HEK293T (cell line): ENCODE measurements at regions not wholly inside any gene's neighbourhood (a gene's known extent, or its start where the extent isn't known, plus 50 kb on each side); places are given as distances from the start of the nearest gene placed in this dataset.
A peak's percentile ranks its signal among the peaks of the same experiment; 100 is the strongest.

Source experiments
- CTCF ChIA-PET: fragments of 350-600 bp; formaldehyde crosslinking; extraction: SDS; loops from one replicate; lab custom pipeline; 2021; ENCODE audit warnings: antibody characterized with exemption, inconsistent platforms; lab: Yijun Ruan, JAX
- POLR2A ChIA-PET: fragments of 350-600 bp; formaldehyde crosslinking; extraction: SDS; loops from one replicate; lab custom pipeline; 2020; ENCODE audit warnings: antibody characterized with exemption, inconsistent platforms; lab: Yijun Ruan, JAX
- DNase-seq: peaks from one replicate; pipeline ENCODE4 v3.0.0; 2012; ENCODE audit warnings: mixed read lengths; ENCODE audit errors: extremely low spot score
- ARNT ChIP-seq: fragments of 450-650 bp; IDR thresholded peaks from 2 replicates; pipeline ENCODE4 v1.6.1; 2017; ENCODE audit warnings: mild to moderate bottlenecking
- BHLHE40 ChIP-seq: fragments of 450-650 bp; IDR thresholded peaks from 2 replicates; pipeline ENCODE4 v1.6.1; 2016; ENCODE audit warnings: mild to moderate bottlenecking, moderate library complexity, borderline replicate concordance
- CTBP1 ChIP-seq: fragments of 450-650 bp; IDR thresholded peaks from 2 replicates; pipeline ENCODE4 v1.6.1; 2016; ENCODE audit warnings: borderline replicate concordance
- ELF4 ChIP-seq: fragments of 450-650 bp; IDR thresholded peaks from 2 replicates; pipeline ENCODE4 v1.6.1; 2017; ENCODE audit warnings: antibody characterized with exemption
- FOXA1 ChIP-seq: fragments of 450-650 bp; IDR thresholded peaks from 2 replicates; pipeline ENCODE4 v1.6.1; 2016; ENCODE audit warnings: mild to moderate bottlenecking
- FOXK2 ChIP-seq: fragments of 450-650 bp; IDR thresholded peaks from 2 replicates; pipeline ENCODE4 v1.6.1; 2016; ENCODE audit warnings: mild to moderate bottlenecking
- FOXM1 ChIP-seq: fragments of 450-650 bp; IDR thresholded peaks from 2 replicates; pipeline ENCODE4 v1.6.1; 2017; ENCODE audit warnings: mild to moderate bottlenecking, borderline replicate concordance
- HDGF ChIP-seq: fragments of 450-650 bp; IDR thresholded peaks from 2 replicates; pipeline ENCODE4 v1.6.1; 2017; ENCODE audit warnings: antibody characterized with exemption, borderline replicate concordance
- L3MBTL2 ChIP-seq: fragments of 450-650 bp; conservative IDR thresholded peaks from 2 replicates; pipeline ENCODE4 v1.6.1; 2016; ENCODE audit warnings: mild to moderate bottlenecking
- LEF1 ChIP-seq: fragments of 450-650 bp; IDR thresholded peaks from 2 replicates; pipeline ENCODE4 v1.6.1; 2017; ENCODE audit warnings: mild to moderate bottlenecking, borderline replicate concordance
- NFRKB ChIP-seq: fragments of 450-650 bp; IDR thresholded peaks from 2 replicates; pipeline ENCODE4 v1.6.1; 2016; ENCODE audit warnings: mild to moderate bottlenecking, moderate library complexity
- PKNOX1 ChIP-seq: fragments of 450-650 bp; IDR thresholded peaks from 2 replicates; pipeline ENCODE4 v1.6.1; 2016
- SP1 ChIP-seq: fragments of 450-650 bp; IDR thresholded peaks from 2 replicates; pipeline ENCODE4 v1.6.1; 2017
- SUZ12 ChIP-seq: fragments of 450-650 bp; IDR thresholded peaks from 2 replicates; pipeline ENCODE4 v1.6.1; 2016; ENCODE audit warnings: mild to moderate bottlenecking
- TARDBP ChIP-seq: fragments of 450-650 bp; IDR thresholded peaks from 2 replicates; pipeline ENCODE4 v1.6.1; 2016
- ZNF384 ChIP-seq: fragments of 450-650 bp; IDR thresholded peaks from 2 replicates; pipeline ENCODE4 v1.6.1; 2016

GRCh38 chr4:138076561-138076960 lies 165.6 kb downstream of the SLC7A11 start:
- no peak for DNase-seq
- TF ChIP-seq ELF4, result no peak
- no peak for TF ChIP-seq FOXK2
- no peak for TF ChIP-seq BHLHE40
- no peak for TF ChIP-seq L3MBTL2
- no peak for TF ChIP-seq FOXA1
- no peak for TF ChIP-seq ZNF384
- TF ChIP-seq TARDBP, result no peak
- no peak for TF ChIP-seq CTBP1
- TF ChIP-seq HDGF, result no peak
- no peak for TF ChIP-seq FOXM1
- TF ChIP-seq SP1, result no peak
- no peak for TF ChIP-seq LEF1
- TF ChIP-seq ARNT, result no peak
- no peak for TF ChIP-seq PKNOX1
- TF ChIP-seq SUZ12, result no peak
- no peak for TF ChIP-seq NFRKB
- ChIA-PET CTCF (no interaction called here), POLR2A (no interaction called here)

- no peak for DNase-seq
- ChIA-PET POLR2A (no interaction called here), CTCF (no interaction called here)
- TF ChIP-seq L3MBTL2 (no peak), SUZ12 (no peak), FOXM1 (no peak), BHLHE40 (no peak), ARNT (no peak), FOXK2 (no peak), FOXA1 (no peak), PKNOX1 (no peak), CTBP1 (no peak)
These were observed 171.3 kb downstream of the SLC7A11 start for GRCh38 chr4:138070816-138071215.

GRCh38 chr4:138063581-138063980 lies 178.6 kb downstream of the SLC7A11 start:
- DNase-seq, result peak; percentile 24
- TF ChIP-seq FOXK2 (no peak), FOXA1 (no peak), NFRKB (no peak), SUZ12 (no peak), FOXM1 (no peak), L3MBTL2 (no peak), BHLHE40 (no peak), CTBP1 (no peak), ELF4 (no peak), HDGF (no peak), PKNOX1 (no peak), SP1 (no peak), LEF1 (no peak), ZNF384 (no peak)
- ChIA-PET CTCF (no interaction called here), POLR2A (no interaction called here)

- ChIA-PET CTCF (interaction anchor here (0.7 to 1.1 kb wide), 2 partner anchors 12 to 25 kb away, joined by 3 to 4 read pairs; no protein-coding TSS in a partner anchor), POLR2A (no interaction called here)
- no peak for DNase-seq
- TF ChIP-seq FOXK2 (no peak), LEF1 (no peak), ARNT (no peak), TARDBP (no peak), L3MBTL2 (no peak), ELF4 (no peak)
These were observed 179.2 kb downstream of the SLC7A11 start for GRCh38 chr4:138062929-138063328.

GRCh38 chr4:138056541-138056940 lies 185.6 kb downstream of the SLC7A11 start:
- TF ChIP-seq ZNF384, result no peak
- TF ChIP-seq LEF1, result no peak
- TF ChIP-seq FOXK2, result no peak
- TF ChIP-seq SP1, result no peak
- no peak for TF ChIP-seq TARDBP
- no peak for TF ChIP-seq CTBP1
- ChIA-PET POLR2A (no interaction called here), CTCF (no interaction called here)
- DNase-seq, result no peak

- DNase-seq, result no peak
- no peak for TF ChIP-seq ELF4
- no peak for TF ChIP-seq BHLHE40
- TF ChIP-seq SP1, result no peak
- TF ChIP-seq FOXK2, result no peak
- ChIA-PET CTCF (no interaction called here), POLR2A (no interaction called here)
These were observed 186.3 kb downstream of the SLC7A11 start for GRCh38 chr4:138055890-138056289.

- ChIA-PET POLR2A (no interaction called here), CTCF (interaction anchor here (0.6 to 1.4 kb wide), 5 partner anchors 15 to 863 kb away, joined by 3 to 5 read pairs (median 4); no protein-coding TSS in a partner anchor)
- no peak for DNase-seq
- TF ChIP-seq FOXK2, result no peak
- TF ChIP-seq PKNOX1, result peak; percentile 81
- TF ChIP-seq ARNT, result no peak
These were observed 188.4 kb downstream of the SLC7A11 start for GRCh38 chr4:138053641-138054301.
